Adrenal gland (tissue), 9 donors: ENCODE measurements at regions not wholly inside any gene's neighbourhood (a gene's known extent, or its start where the extent isn't known, plus 50 kb on each side); places are given as distances from the start of the nearest gene placed in this dataset.

Source experiments
- DNase-seq, 7 donors: peaks; one replicate each; pipeline ENCODE4 v3.0.0-alpha.2; 2019 to 2020
- H3K27ac ChIP-seq, 5 donors: fragments of 200-600 bp; sonication (generic) in 4 of 5; 1 replicate in 3 of 5; 2 replicates in 2 of 5; pipeline versions ENCODE4 v1.5.1 to v1.8.0; 2016 to 2020; ENCODE audit warnings: mild to moderate bottlenecking in 1 of 5
- H3K27me3 ChIP-seq: fragments of 200-600 bp; 2 replicates; pipeline ENCODE4 v1.8.0; 2021
- H3K36me3 ChIP-seq, 2 donors: fragments of 200-600 bp; replicated peaks in 1 of 2; 1 replicate in 1 of 2; 2 replicates in 1 of 2; pipeline versions ENCODE4 v1.5.1 to v1.8.0; 2018 to 2022
- H3K4me1 ChIP-seq, 2 donors: fragments of 200-600 bp; replicated peaks in 1 of 2; 1 replicate in 1 of 2; 2 replicates in 1 of 2; pipeline versions ENCODE4 v1.5.1 to v1.8.0; 2018 to 2021
- H3K4me3 ChIP-seq, 4 donors: fragments of 200-600 bp; sonication (generic) in 3 of 4; one replicate each; pipeline ENCODE4 v1.5.1; 2016 to 2018
- H3K9me3 ChIP-seq, 3 donors: fragments of 200-600 bp; sonication (generic) in 1 of 3; replicated peaks in 1 of 3; 1 replicate in 2 of 3; 2 replicates in 1 of 3; pipeline versions ENCODE4 v1.5.1 to v1.8.0; 2016 to 2021
- POLR2A ChIP-seq, 2 donors: fragments of 450-650 bp; IDR thresholded peaks; one replicate each; pipeline ENCODE4 v1.6.1; 2017; ENCODE audit warnings: antibody characterized with exemption in 2 of 2, mild to moderate bottlenecking in 2 of 2, moderate library complexity in 1 of 2
- WGBS, 4 donors: extraction: QIAGEN DNeasy Blood & Tissue Kit in 2 of 4; methylation state at CpG; one replicate each; pipeline versions ENCODE4 v1.1.5 to v1.1.7; 2013 to 2017; 5-methylcytosine and 5-hydroxymethylcytosine counted together
- intact Hi-C, 2 donors: fragments of 100-400 bp; cut with DNase I; formaldehyde crosslinking; loops; one replicate each; pipeline versions ENCODE4 v1.14.1 to v1.15.0; 2022 to 2023
- TF ChIP-seq, protein P1 (sequence below), 6 experiments: fragments of 450-650 bp in 4 of 6; fragments of 200-600 bp in 2 of 6; sonication (generic) in 1 of 6; IDR thresholded peaks; 1 replicate in 5 of 6; 2 replicates in 1 of 6; pipeline versions ENCODE4 v1.5.1 to v1.8.0; 2016 to 2021; ENCODE audit warnings: antibody characterized with exemption in 6 of 6, mild to moderate bottlenecking in 2 of 6, moderate library complexity in 1 of 6
- donor health status: healthy with polysubstance abuse.
- donor health status: Bipolar disorder and iron deficiency.
- donor health status: DM: yes; HTN: yes; CAD: no.
- donor health status: DM: no; HTN: no; CAD: no.
- donor health status: DM: no; HTN: no; CAD: no.

DNA sequence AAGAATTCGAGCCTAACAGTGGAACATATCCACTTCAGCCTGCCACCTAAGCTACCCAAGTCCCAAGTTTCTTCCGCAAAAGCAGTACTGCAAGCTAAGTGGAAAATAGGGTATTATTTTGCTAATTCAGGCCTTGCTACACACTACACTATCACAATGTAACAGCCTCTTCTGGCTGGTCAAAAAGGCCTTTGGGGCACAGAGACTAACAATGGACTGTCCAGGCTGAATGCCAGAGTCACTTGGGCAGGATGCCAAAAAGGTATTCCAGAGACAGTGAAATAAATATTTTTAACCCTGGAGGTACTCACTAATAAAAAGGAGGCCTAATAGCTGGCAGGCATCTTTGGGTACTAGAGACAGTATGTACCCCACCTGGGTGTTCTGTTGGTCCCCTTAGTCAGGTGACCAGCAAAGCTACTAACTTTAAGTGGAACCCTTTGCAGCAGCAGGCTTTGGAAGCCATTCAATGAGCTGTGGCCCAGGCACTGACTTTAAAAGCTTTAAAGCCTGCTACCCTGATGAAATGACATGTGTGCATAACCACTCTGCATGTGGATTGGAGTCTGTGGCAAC lies 692.1 kb downstream of the HTR1B start:
- Histone ChIP-seq H3K36me3 (no peaks in the 10 kb centered on the region), H3K4me3 (no peak overlapping the region), H3K9me3 (no peaks in the 10 kb centered on the region), H3K27ac (no peak overlapping the region), H3K27me3 (no peaks in the 10 kb centered on the region), H3K4me1 (peaks cover 5 to 15% of the 10 kb centered on the region in 2 donors)
- intact Hi-C loops: no loop called here
- WGBS, 4 donors: 65 to 83% (median 67%) methylated on average over 2 of the region's 2 CpGs
- TF ChIP-seq, protein P1, sequence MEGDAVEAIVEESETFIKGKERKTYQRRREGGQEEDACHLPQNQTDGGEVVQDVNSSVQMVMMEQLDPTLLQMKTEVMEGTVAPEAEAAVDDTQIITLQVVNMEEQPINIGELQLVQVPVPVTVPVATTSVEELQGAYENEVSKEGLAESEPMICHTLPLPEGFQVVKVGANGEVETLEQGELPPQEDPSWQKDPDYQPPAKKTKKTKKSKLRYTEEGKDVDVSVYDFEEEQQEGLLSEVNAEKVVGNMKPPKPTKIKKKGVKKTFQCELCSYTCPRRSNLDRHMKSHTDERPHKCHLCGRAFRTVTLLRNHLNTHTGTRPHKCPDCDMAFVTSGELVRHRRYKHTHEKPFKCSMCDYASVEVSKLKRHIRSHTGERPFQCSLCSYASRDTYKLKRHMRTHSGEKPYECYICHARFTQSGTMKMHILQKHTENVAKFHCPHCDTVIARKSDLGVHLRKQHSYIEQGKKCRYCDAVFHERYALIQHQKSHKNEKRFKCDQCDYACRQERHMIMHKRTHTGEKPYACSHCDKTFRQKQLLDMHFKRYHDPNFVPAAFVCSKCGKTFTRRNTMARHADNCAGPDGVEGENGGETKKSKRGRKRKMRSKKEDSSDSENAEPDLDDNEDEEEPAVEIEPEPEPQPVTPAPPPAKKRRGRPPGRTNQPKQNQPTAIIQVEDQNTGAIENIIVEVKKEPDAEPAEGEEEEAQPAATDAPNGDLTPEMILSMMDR (IDR thresholded peaks at IDR 0.05): no peak
- no peak for TF ChIP-seq POLR2A (IDR thresholded peaks at IDR 0.05)
- DNase-seq: peak; percentile 33 to 85 (median 59)

DNA sequence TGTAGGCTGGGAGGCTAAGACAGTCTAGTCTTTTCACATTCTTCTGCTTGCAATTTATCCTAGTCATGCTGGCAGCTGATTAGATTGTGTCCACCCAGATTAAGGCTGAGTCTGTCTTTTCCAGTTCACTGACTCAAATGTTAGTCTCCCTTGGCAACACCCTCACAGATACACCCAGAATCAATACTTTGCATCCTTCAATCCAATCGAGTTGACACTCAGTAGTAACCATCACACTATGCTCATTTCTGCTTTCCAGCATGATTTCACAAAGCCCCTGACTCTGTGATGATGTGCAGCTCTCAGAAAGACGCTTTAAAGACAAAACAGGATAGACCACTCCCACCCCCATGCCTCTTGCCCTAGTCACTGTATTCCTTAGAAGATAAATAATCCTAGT lies 693.0 kb downstream of the HTR1B start:
- no peaks in the 10 kb centered on the region for H3K9me3 ChIP-seq
- TF ChIP-seq, protein P1 (IDR thresholded peaks at IDR 0.05): no peak
- no peak for TF ChIP-seq POLR2A (IDR thresholded peaks at IDR 0.05)
- WGBS, 4 donors: 65 to 81% (median 68%) methylated on average over 2 of the region's 2 CpGs
- H3K27ac ChIP-seq: peak overlapping the region in 1 of 5 donors; percentile 13
- no peak for DNase-seq
- intact Hi-C loops: no loop called here
- no peak overlapping the region for H3K4me3 ChIP-seq
- H3K27me3 ChIP-seq: no peaks in the 10 kb centered on the region
- H3K4me1 ChIP-seq: peaks cover 5 to 15% of the 10 kb centered on the region in 2 donors
- H3K36me3 ChIP-seq: no peaks in the 10 kb centered on the region

DNA sequence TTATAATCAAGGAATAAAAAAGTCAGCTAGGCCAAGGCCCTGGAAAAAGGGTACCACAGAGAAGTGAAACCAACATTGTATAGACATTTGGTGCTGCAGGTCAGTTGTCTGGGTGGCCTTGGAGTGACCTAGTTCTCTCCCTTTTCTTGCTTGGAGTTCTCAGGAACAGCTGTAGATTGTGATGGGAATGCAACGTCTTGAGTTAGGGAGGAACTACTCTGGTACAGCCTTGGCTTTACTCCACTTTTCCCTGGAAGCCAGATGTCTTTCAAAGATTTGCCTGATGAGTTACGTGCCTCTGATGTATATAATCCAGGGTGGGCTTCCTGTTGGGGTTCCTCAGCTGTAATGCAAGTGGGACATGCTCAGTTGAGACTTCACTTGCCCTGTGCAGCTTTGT lies 694.7 kb downstream of the HTR1B start:
- Histone ChIP-seq H3K27me3 (no peaks in the 10 kb centered on the region), H3K36me3 (no peaks in the 10 kb centered on the region), H3K4me1 (peaks cover 5 to 15% of the 10 kb centered on the region in 2 donors), H3K9me3 (no peaks in the 10 kb centered on the region), H3K27ac (peak overlapping the region in 2 of 5 donors; percentile 23 to 56), H3K4me3 (no peak overlapping the region)
- WGBS, 4 donors: 23 to 35% (median 31%) methylated on average over 2 of the region's 2 CpGs
- no peak for TF ChIP-seq POLR2A (IDR thresholded peaks at IDR 0.05)
- TF ChIP-seq, protein P1 (IDR thresholded peaks at IDR 0.05): no peak
- DNase-seq: no peak
- intact Hi-C loops: no loop called here

DNA sequence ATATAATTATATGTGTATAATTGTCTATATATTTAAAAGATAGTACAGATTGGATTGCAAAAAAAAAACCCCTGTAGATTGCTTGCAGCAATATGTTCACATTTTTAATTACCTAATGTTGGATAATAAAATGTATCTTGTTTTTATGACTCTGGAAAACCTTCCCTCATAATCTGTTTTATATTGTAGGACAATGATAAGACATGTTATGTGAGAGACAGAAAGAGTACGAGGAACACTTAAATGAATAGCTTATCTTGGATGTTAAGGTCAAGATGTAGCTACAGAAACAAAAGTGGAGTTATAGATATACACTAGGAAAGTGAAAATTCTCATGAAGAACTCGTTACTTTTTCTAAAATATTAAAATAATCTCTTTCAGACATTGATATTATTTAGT lies 691.6 kb upstream of the IMPG1 start:
- WGBS, 4 donors: 70 to 76% (median 75%) methylated on average over 2 of the region's 2 CpGs
- no peaks in the 10 kb centered on the region for H3K36me3 ChIP-seq
- no peak overlapping the region for H3K4me3 ChIP-seq
- H3K4me1 ChIP-seq: peaks cover 5 to 12% of the 10 kb centered on the region in 2 donors
- H3K27me3 ChIP-seq: no peaks in the 10 kb centered on the region
- intact Hi-C loops: no loop called here
- DNase-seq: no peak
- no peak overlapping the region for H3K27ac ChIP-seq
- H3K9me3 ChIP-seq: no peaks in the 10 kb centered on the region
- no peak for TF ChIP-seq POLR2A (IDR thresholded peaks at IDR 0.05)
- TF ChIP-seq, protein P1 (IDR thresholded peaks at IDR 0.05): no peak
